ENCODE measurements at regions not wholly inside any gene's neighbourhood (a gene's known extent, or its start where the extent isn't known, plus 50 kb on each side); places are given as distances from the start of the nearest gene placed in this dataset.

DNA sequence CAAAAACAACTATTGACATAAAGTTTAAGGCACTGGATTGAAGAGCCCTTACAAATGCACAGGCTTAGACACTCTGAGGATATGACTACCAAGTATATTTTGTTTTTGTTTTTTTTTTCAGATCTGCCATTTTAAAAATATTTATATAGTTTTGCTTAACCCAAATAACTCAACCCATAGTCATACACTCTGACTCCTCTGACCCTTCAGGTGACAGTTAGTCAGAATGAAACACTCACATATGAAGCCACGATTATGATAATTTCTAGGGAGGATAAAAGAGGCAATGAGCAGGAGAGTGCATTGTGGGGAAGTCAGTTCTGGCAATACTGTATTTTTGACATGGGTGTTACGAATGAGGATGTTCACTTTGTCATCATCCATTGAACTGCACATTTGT is 774.7 kb downstream of the MECOM start:
- TF ChIP-seq POLR2A (IDR thresholded peaks at IDR 0.05): no peak
- TF ChIP-seq, protein P1, sequence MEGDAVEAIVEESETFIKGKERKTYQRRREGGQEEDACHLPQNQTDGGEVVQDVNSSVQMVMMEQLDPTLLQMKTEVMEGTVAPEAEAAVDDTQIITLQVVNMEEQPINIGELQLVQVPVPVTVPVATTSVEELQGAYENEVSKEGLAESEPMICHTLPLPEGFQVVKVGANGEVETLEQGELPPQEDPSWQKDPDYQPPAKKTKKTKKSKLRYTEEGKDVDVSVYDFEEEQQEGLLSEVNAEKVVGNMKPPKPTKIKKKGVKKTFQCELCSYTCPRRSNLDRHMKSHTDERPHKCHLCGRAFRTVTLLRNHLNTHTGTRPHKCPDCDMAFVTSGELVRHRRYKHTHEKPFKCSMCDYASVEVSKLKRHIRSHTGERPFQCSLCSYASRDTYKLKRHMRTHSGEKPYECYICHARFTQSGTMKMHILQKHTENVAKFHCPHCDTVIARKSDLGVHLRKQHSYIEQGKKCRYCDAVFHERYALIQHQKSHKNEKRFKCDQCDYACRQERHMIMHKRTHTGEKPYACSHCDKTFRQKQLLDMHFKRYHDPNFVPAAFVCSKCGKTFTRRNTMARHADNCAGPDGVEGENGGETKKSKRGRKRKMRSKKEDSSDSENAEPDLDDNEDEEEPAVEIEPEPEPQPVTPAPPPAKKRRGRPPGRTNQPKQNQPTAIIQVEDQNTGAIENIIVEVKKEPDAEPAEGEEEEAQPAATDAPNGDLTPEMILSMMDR (IDR thresholded peaks at IDR 0.05): no peak

Data from upper lobe of left lung (tissue), 4 donors.